Astrocyte (in vitro differentiated cells and primary cell): ENCODE measurements at regions not wholly inside any gene's neighbourhood (a gene's known extent, or its start where the extent isn't known, plus 50 kb on each side); places are given as distances from the start of the nearest gene placed in this dataset.

Experiments
- DNase-seq: peaks from one replicate; pipeline ENCODE4 v3.0.0-alpha.2; 2010; ENCODE audit warnings: low read depth
- FAIRE-seq: peaks from 2 replicates; lab custom pipeline; 2011; peaks lifted over from hg19 to GRCh38; lab: Jason Lieb, UNC
- H2AFZ ChIP-seq: 2 replicates; pipeline ENCODE4 v1.6.0; 2012; ENCODE audit warnings: low read depth, low read length, inconsistent platforms
- H3K27ac ChIP-seq: 2 replicates; pipeline ENCODE4 v1.5.1; 2011; ENCODE audit warnings: low read depth, low read length, inconsistent platforms
- H3K27me3 ChIP-seq: 2 replicates; pipeline ENCODE4 v1.6.0; 2011; ENCODE audit warnings: low read length, inconsistent platforms; ENCODE audit not compliant: insufficient read depth
- H3K36me3 ChIP-seq: 2 replicates; pipeline ENCODE4 v1.5.1; 2011; ENCODE audit warnings: low read length, inconsistent platforms; ENCODE audit not compliant: insufficient read depth
- H3K4me1 ChIP-seq: 2 replicates; pipeline ENCODE4 v1.5.1; 2011; ENCODE audit warnings: low read length, inconsistent platforms; ENCODE audit not compliant: insufficient read depth
- H3K4me2 ChIP-seq: 2 replicates; pipeline ENCODE4 v1.6.0; 2012; ENCODE audit warnings: low read length, inconsistent platforms
- H3K4me3 ChIP-seq: 2 replicates; pipeline ENCODE4 v1.5.1; 2011; ENCODE audit warnings: low read depth, mild to moderate bottlenecking, low read length, inconsistent platforms; ENCODE audit not compliant: insufficient read depth
- H3K79me2 ChIP-seq: 2 replicates; pipeline ENCODE4 v1.6.0; 2012; ENCODE audit warnings: mild to moderate bottlenecking, low read length, inconsistent platforms; ENCODE audit not compliant: insufficient read depth
- H3K9ac ChIP-seq: 2 replicates; pipeline ENCODE4 v1.6.0; 2012; ENCODE audit warnings: mild to moderate bottlenecking, low read length, inconsistent platforms
- H3K9me3 ChIP-seq: 2 replicates; pipeline ENCODE4 v1.5.1; 2012; ENCODE audit warnings: low read depth, mild to moderate bottlenecking, low read length, inconsistent platforms; ENCODE audit not compliant: insufficient read depth
- H4K20me1 ChIP-seq: 2 replicates; pipeline ENCODE4 v1.6.0; 2012; ENCODE audit warnings: low read length, inconsistent platforms; ENCODE audit not compliant: insufficient read depth
- H3K27ac Mint-ChIP-seq: one replicate; pipeline ENCODE4 v1.8.0; 2021; ENCODE audit warnings: mild to moderate bottlenecking, mixed read lengths; ENCODE audit not compliant: unreplicated experiment
- H3K27me3 Mint-ChIP-seq: one replicate; pipeline ENCODE4 v1.8.0; 2021; ENCODE audit warnings: low read depth, mixed read lengths; ENCODE audit not compliant: unreplicated experiment
- H3K36me3 Mint-ChIP-seq: one replicate; pipeline ENCODE4 v1.8.0; 2021; ENCODE audit warnings: low read depth, mixed read lengths; ENCODE audit not compliant: unreplicated experiment
- H3K4me1 Mint-ChIP-seq: one replicate; pipeline ENCODE4 v1.8.0; 2021; ENCODE audit warnings: low read depth, mixed read lengths; ENCODE audit not compliant: unreplicated experiment
- H3K4me3 Mint-ChIP-seq: one replicate; pipeline ENCODE4 v1.8.0; 2021; ENCODE audit warnings: mild to moderate bottlenecking, moderate library complexity, mixed read lengths; ENCODE audit not compliant: unreplicated experiment
- H3K9me3 Mint-ChIP-seq: one replicate; pipeline ENCODE4 v1.8.0; 2021; ENCODE audit warnings: mild to moderate bottlenecking, mixed read lengths; ENCODE audit not compliant: unreplicated experiment
- CTCF ChIP-seq: IDR thresholded peaks from 2 replicates; pipeline ENCODE4 v1.5.1; 2011; ENCODE audit warnings: low read depth, mild to moderate bottlenecking, inconsistent platforms, low read length, moderate library complexity; ENCODE audit not compliant: insufficient read depth
- EZH2 ChIP-seq: IDR thresholded peaks from 2 replicates; pipeline ENCODE4 v1.6.1; 2012; ENCODE audit warnings: mild to moderate bottlenecking, low read length, inconsistent platforms; ENCODE audit not compliant: insufficient read depth

- TF ChIP-seq CTCF = no peak
- TF ChIP-seq EZH2 = no peak
- Mint-ChIP-seq H3K4me1 (no peaks in the 10 kb centered on the region), H3K9me3 (no peaks in the 10 kb centered on the region), H3K27me3 (peaks cover 51% of the 10 kb centered on the region), H3K36me3 (no peaks in the 10 kb centered on the region), H3K27ac (no peak overlapping the region), H3K4me3 (no peak overlapping the region)
- no peak for DNase-seq
- Histone ChIP-seq H3K4me2 (no peak overlapping the region), H2AFZ (no peak overlapping the region), H4K20me1 (no peaks in the 10 kb centered on the region), H3K4me1 (no peaks in the 10 kb centered on the region), H3K27me3 (no peaks in the 10 kb centered on the region), H3K9me3 (no peaks in the 10 kb centered on the region), H3K27ac (no peak overlapping the region), H3K36me3 (no peaks in the 10 kb centered on the region), H3K9ac (no peak overlapping the region), H3K4me3 (no peak overlapping the region), H3K79me2 (no peaks in the 10 kb centered on the region)
- no peak for FAIRE-seq
These were observed 81.1 kb downstream of the ENGASE start for GRCh38 chr17:79155701-79156100.

GRCh38 chr17:79154951-79155585 is 80.4 kb downstream of the ENGASE start:
- no peaks in the 10 kb centered on the region for H3K36me3 ChIP-seq

More at GRCh38 chr17:79154951-79155585, 80.4 kb downstream of the ENGASE start:
- Histone ChIP-seq H3K9ac (no peak overlapping the region), H3K4me3 (no peak overlapping the region), H3K27ac (no peak overlapping the region), H3K9me3 (no peaks in the 10 kb centered on the region), H4K20me1 (no peaks in the 10 kb centered on the region), H3K79me2 (no peaks in the 10 kb centered on the region), H3K4me1 (no peaks in the 10 kb centered on the region), H3K4me2 (no peak overlapping the region), H3K27me3 (no peaks in the 10 kb centered on the region), H2AFZ (no peak overlapping the region)
- H3K4me3 Mint-ChIP-seq = no peak overlapping the region
- H3K36me3 Mint-ChIP-seq = no peaks in the 10 kb centered on the region
- no peaks in the 10 kb centered on the region for H3K4me1 Mint-ChIP-seq
- no peaks in the 10 kb centered on the region for H3K9me3 Mint-ChIP-seq
- DNase-seq (no peak), FAIRE-seq (no peak)
- H3K27me3 Mint-ChIP-seq = peaks cover 51% of the 10 kb centered on the region
- no peak overlapping the region for H3K27ac Mint-ChIP-seq
- TF ChIP-seq CTCF (no peak), EZH2 (no peak)
